Right lobe of liver (tissue), 6 donors: ENCODE measurements at regions not wholly inside any gene's neighbourhood (a gene's known extent, or its start where the extent isn't known, plus 50 kb on each side); places are given as distances from the start of the nearest gene placed in this dataset.
A peak's percentile ranks its signal among the peaks of the same experiment; 100 is the strongest.

Source experiments
- ATAC-seq, 4 donors: fragments of 200-7000 bp; cut with Tn5 transposase; one replicate each; pipeline ENCODE4 v1.9.1; 2020; ENCODE audit warnings: mild to moderate bottlenecking in 4 of 4, moderate library complexity in 4 of 4
- DNase-seq, 3 donors: peaks; one replicate each; pipeline ENCODE4 v3.0.0-alpha.2; 2020
- H3K27ac ChIP-seq, 3 donors: fragments of 200-600 bp; one replicate each; pipeline ENCODE4 v1.8.0; 2022
- H3K27me3 ChIP-seq, 2 donors: fragments of 200-600 bp; one replicate each; pipeline ENCODE4 v1.8.0; 2022
- H3K36me3 ChIP-seq, 4 donors: fragments of 200-600 bp; sonication (generic) in 1 of 4; one replicate each; pipeline versions ENCODE4 v1.5.1 to v1.8.0; 2017 to 2022; ENCODE audit warnings: control low read depth in 1 of 4
- H3K4me1 ChIP-seq, 4 donors: fragments of 200-600 bp; sonication (generic) in 1 of 4; one replicate each; pipeline versions ENCODE4 v1.5.1 to v1.8.0; 2017 to 2022; ENCODE audit warnings: control low read depth in 1 of 4
- H3K4me3 ChIP-seq, 3 donors: fragments of 200-600 bp; one replicate each; pipeline ENCODE4 v1.8.0; 2022
- H3K9me3 ChIP-seq, 4 donors: fragments of 200-600 bp; sonication (generic) in 1 of 4; one replicate each; pipeline versions ENCODE4 v1.5.1 to v1.8.0; 2017 to 2022; ENCODE audit warnings: control low read depth in 1 of 4
- POLR2A ChIP-seq: fragments of 450-650 bp; IDR thresholded peaks from one replicate; pipeline ENCODE4 v1.6.1; 2017; ENCODE audit warnings: antibody characterized with exemption, mild to moderate bottlenecking
- WGBS: methylation state at CpG from one replicate; pipeline ENCODE4 v1.1.6; 2018; ENCODE audit warnings: low coverage, low lambda C conversion rate; ENCODE audit not compliant: insufficient coverage; ENCODE audit errors: missing lambda C conversion rate; 5-methylcytosine and 5-hydroxymethylcytosine counted together
- intact Hi-C, 2 donors: fragments of 100-400 bp; cut with DNase I; formaldehyde crosslinking; loops; one replicate each; pipeline versions ENCODE4 v1.11.2 to v1.14.1; 2022
- TF ChIP-seq, protein P1 (sequence below), 4 donors: fragments of 200-600 bp in 3 of 4; fragments of 450-650 bp in 1 of 4; IDR thresholded peaks; one replicate each; pipeline versions ENCODE4 v1.5.1 to v1.8.0; 2016 to 2022; ENCODE audit warnings: antibody characterized with exemption in 4 of 4, mild to moderate bottlenecking in 2 of 4
- donor health status: DM: no; HTN: yes; CAD: no.
- donor health status: DM: no; HTN: no; CAD: no.
- donor health status: DM: no; HTN: no; CAD: no.
- donor health status: DM: no; HTN: yes; CAD: no.
- donor health status: DM: no; HTN: yes; CAD: no.

DNA sequence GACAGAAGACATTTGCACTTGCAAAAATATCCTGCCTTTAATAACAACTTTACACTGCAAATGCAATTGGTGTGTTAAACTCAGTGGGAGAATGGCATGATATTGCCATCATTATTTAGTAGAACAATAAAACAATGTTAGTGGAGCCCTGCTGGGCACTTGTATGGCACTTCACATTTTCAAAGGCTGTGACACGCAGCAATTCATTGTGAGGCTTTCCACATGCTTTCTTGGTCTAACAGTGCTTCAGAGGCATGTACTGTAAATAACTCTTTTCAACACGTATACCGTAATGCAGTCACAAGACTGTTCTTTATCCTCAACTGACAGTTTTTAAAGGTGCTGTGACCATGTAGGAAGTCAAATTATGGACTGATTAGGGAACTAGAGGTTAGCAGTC lies 155.5 kb upstream of the EPB41L4A start:
- no peak overlapping the region for H3K27ac ChIP-seq
- DNase-seq (no peak), ATAC-seq (no peak)
- whole genome bisulfite sequencing = 73% methylated on average over 3 of the region's 3 CpGs
- no peaks in the 10 kb centered on the region for H3K36me3 ChIP-seq
- TF ChIP-seq POLR2A = no peak
- TF ChIP-seq, protein P1, sequence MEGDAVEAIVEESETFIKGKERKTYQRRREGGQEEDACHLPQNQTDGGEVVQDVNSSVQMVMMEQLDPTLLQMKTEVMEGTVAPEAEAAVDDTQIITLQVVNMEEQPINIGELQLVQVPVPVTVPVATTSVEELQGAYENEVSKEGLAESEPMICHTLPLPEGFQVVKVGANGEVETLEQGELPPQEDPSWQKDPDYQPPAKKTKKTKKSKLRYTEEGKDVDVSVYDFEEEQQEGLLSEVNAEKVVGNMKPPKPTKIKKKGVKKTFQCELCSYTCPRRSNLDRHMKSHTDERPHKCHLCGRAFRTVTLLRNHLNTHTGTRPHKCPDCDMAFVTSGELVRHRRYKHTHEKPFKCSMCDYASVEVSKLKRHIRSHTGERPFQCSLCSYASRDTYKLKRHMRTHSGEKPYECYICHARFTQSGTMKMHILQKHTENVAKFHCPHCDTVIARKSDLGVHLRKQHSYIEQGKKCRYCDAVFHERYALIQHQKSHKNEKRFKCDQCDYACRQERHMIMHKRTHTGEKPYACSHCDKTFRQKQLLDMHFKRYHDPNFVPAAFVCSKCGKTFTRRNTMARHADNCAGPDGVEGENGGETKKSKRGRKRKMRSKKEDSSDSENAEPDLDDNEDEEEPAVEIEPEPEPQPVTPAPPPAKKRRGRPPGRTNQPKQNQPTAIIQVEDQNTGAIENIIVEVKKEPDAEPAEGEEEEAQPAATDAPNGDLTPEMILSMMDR (IDR thresholded peaks at IDR 0.05) = no peak
- no peaks in the 10 kb centered on the region for H3K4me1 ChIP-seq
- no peaks in the 10 kb centered on the region for H3K9me3 ChIP-seq
- intact Hi-C loops = no loop called here
- no peaks in the 10 kb centered on the region for H3K27me3 ChIP-seq
- H3K4me3 ChIP-seq = no peak overlapping the region

DNA sequence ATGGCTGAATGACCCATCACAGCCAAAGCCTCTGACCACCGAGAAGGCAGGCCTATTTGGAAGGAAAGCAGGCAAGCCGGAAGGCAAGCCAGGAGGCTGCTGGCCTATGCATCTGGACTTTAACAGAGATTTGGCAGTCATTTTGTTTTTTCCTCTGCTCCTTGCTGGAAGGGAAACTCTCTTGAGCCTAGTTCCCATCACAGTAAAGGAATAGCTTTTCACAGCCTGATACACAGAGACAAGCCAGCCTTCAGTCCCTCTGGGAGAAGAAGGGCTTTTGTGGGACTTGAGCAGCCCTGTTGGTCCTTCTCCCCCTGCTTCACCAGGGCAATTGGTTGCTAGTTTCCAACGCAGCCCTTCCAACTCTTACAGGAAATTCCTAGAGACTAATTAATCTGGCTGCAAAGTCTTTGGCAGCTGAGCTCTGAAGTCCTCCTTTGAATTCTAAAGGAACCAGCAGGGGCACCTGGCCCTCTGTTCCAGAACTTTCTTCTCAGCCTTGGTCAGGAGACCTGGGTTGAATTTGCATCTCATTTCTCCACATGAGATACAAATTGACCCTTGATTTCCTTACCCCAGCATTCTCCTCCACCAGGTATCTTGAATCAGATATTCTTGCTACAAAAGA lies 157.3 kb upstream of the EPB41L4A start:
- DNase-seq = no peak
- no peak overlapping the region for H3K4me3 ChIP-seq
- WGBS = 50% methylated on average over 2 of the region's 3 CpGs
- no peaks in the 10 kb centered on the region for H3K4me1 ChIP-seq
- no peaks in the 10 kb centered on the region for H3K27me3 ChIP-seq
- no peak for TF ChIP-seq POLR2A
- TF ChIP-seq, protein P1 (IDR thresholded peaks at IDR 0.05) = no peak
- no peak overlapping the region for H3K27ac ChIP-seq
- peak; percentile 23 to 72 (median 43) for ATAC-seq
- H3K9me3 ChIP-seq = no peaks in the 10 kb centered on the region
- no peaks in the 10 kb centered on the region for H3K36me3 ChIP-seq
- intact Hi-C loops = no loop called here

DNA sequence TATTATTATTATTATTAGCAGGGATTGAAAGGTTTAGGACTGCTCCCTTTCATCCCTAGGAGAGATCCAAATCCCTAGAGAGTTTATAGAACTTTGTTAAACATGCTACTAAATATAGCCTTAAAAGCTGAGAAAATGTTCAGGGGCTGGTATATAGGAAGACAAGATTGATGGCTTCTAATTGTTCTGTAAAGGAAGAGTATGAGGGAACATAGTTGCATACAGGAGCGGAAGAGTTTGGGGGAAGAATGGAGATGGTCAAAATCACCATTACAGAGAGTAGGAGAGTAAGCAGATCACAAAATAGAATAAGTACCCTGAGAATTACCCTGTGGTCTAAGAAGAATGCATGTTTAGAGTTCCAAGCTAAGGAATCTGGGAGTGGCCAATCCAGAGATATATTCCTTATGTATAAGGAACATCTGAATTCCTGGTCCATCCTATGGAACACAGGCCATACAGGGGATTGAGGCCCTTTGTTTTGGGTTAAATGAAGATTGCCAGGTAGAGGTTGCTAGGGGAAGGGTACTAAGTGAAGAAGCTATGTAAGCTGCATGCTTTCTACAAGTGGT lies 158.0 kb upstream of the APC start:
- Histone ChIP-seq H3K4me3 (no peak overlapping the region), H3K9me3 (no peaks in the 10 kb centered on the region), H3K27ac (no peak overlapping the region), H3K36me3 (no peaks in the 10 kb centered on the region), H3K4me1 (no peaks in the 10 kb centered on the region), H3K27me3 (no peaks in the 10 kb centered on the region)
- ATAC-seq (no peak), DNase-seq (no peak)
- TF ChIP-seq POLR2A = no peak
- TF ChIP-seq, protein P1 (IDR thresholded peaks at IDR 0.05) = no peak
- 36% methylated on average over 1 of the region's 1 CpG for WGBS
- intact Hi-C loops = no loop called here

DNA sequence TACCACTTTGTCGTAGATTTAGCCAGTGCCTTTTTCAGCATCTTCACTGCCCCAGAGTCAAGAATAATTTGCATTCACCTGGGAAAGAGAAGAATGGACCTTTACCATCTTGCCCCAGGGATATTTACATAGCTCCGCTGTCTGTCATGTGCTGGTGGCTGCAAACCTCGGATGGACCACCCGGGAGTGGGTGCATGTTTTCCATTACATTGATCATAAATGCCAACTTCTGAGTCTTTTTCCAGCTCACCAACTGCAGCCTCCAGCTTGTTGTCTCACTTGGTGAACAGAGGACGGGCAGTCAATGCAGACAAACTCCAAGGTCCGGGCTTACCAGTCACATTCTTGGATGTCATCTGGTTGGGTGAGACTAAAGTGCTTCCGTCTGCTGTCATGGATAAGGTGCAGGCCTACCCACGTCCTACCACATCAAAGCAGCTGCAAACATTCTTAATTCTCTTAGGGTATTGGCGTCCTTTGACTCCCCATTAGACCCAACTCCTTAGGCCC lies 155.8 kb upstream of the APC start:
- Histone ChIP-seq H3K27me3 (no peaks in the 10 kb centered on the region), H3K9me3 (no peaks in the 10 kb centered on the region), H3K4me3 (no peak overlapping the region), H3K4me1 (no peaks in the 10 kb centered on the region), H3K36me3 (no peaks in the 10 kb centered on the region), H3K27ac (no peak overlapping the region)
- no peak for TF ChIP-seq POLR2A
- TF ChIP-seq, protein P1 (IDR thresholded peaks at IDR 0.05) = no peak
- ATAC-seq (no peak), DNase-seq (no peak)
- intact Hi-C loops = no loop called here
- 51% methylated on average over 5 of the region's 9 CpGs for WGBS
